Smooth muscle cell (in vitro differentiated cells): ENCODE measurements at regions not wholly inside any gene's neighbourhood (a gene's known extent, or its start where the extent isn't known, plus 50 kb on each side); places are given as distances from the start of the nearest gene placed in this dataset.

Experiments used
- DNase-seq: peaks from one replicate; lab custom pipeline; 2025; ENCODE audit not compliant: unreplicated experiment; lab: John Stamatoyannopoulos, UW
- H2AFZ ChIP-seq: fragments of 200-600 bp; sonication (generic); 2 replicates; pipeline ENCODE4 v1.6.0; 2016; ENCODE audit warnings: antibody characterized with exemption, low read depth, mild to moderate bottlenecking
- H3F3A ChIP-seq: fragments of 200-600 bp; sonication (generic); 2 replicates; pipeline ENCODE4 v1.6.0; 2017; ENCODE audit warnings: antibody characterized with exemption, low read depth
- H3K27ac ChIP-seq: fragments of 200-600 bp; sonication (generic); 2 replicates; pipeline ENCODE4 v1.5.1; 2016; ENCODE audit warnings: low read depth, mild to moderate bottlenecking
- H3K27me3 ChIP-seq: fragments of 200-600 bp; sonication (generic); 2 replicates; pipeline ENCODE4 v1.6.1; 2016; ENCODE audit warnings: low read depth, mild to moderate bottlenecking
- H3K36me3 ChIP-seq: fragments of 200-600 bp; sonication (generic); 2 replicates; pipeline ENCODE4 v1.5.1; 2016; ENCODE audit warnings: low read depth
- H3K4me1 ChIP-seq: fragments of 200-600 bp; sonication (generic); 2 replicates; pipeline ENCODE4 v1.5.1; 2016; ENCODE audit warnings: low read depth
- H3K4me2 ChIP-seq: fragments of 200-600 bp; sonication (generic); 2 replicates; pipeline ENCODE4 v1.6.0; 2016; ENCODE audit warnings: mild to moderate bottlenecking
- H3K4me3 ChIP-seq: fragments of 200-600 bp; sonication (generic); 2 replicates; pipeline ENCODE4 v1.5.1; 2016; ENCODE audit warnings: mild to moderate bottlenecking
- H3K79me2 ChIP-seq: fragments of 200-600 bp; sonication (generic); 2 replicates; pipeline ENCODE4 v1.6.0; 2016; ENCODE audit warnings: low read depth, mild to moderate bottlenecking
- H3K9ac ChIP-seq: fragments of 200-600 bp; sonication (generic); 2 replicates; pipeline ENCODE4 v1.6.0; 2016; ENCODE audit warnings: low read depth
- H3K9me3 ChIP-seq: fragments of 200-600 bp; sonication (generic); replicated peaks from 2 replicates; pipeline ENCODE4 v1.5.1; 2016; ENCODE audit warnings: low read depth
- H4K20me1 ChIP-seq: fragments of 200-600 bp; sonication (generic); 2 replicates; pipeline ENCODE4 v1.6.0; 2016; ENCODE audit warnings: low read depth
- CTCF ChIP-seq: fragments of 200-600 bp; sonication (generic); IDR thresholded peaks from 2 replicates; pipeline ENCODE4 v1.5.1; 2017; ENCODE audit warnings: borderline replicate concordance, mild to moderate bottlenecking, antibody characterized with exemption; ENCODE audit not compliant: insufficient read depth, poor library complexity, severe bottlenecking
- WGBS: methylation state at CpG from one replicate; pipeline ENCODE4 v1.1.7; 2016; ENCODE audit warnings: low lambda C conversion rate; 5-methylcytosine and 5-hydroxymethylcytosine counted together

- Histone ChIP-seq H3K27me3 (no peaks in the 10 kb centered on the region), H3K4me1 (no peaks in the 10 kb centered on the region), H4K20me1 (no peaks in the 10 kb centered on the region), H3K9ac (no peak overlapping the region), H3F3A (no peaks in the 10 kb centered on the region), H3K4me3 (no peak overlapping the region), H2AFZ (no peak overlapping the region), H3K79me2 (no peaks in the 10 kb centered on the region), H3K27ac (no peak overlapping the region), H3K9me3 (no peaks in the 10 kb centered on the region), H3K4me2 (no peak overlapping the region), H3K36me3 (no peaks in the 10 kb centered on the region)
- no peak for DNase-seq
- 85% methylated on average over 1 of the region's 1 CpG for WGBS
- no peak for TF ChIP-seq CTCF
Measured at GRCh38 chr2:145207884-145208283, 688.0 kb upstream of the ZEB2 start.

- H3K9me3 ChIP-seq = no peaks in the 10 kb centered on the region
- no peaks in the 10 kb centered on the region for H3F3A ChIP-seq
- no peak overlapping the region for H3K4me2 ChIP-seq
- no peaks in the 10 kb centered on the region for H3K79me2 ChIP-seq
- no peak overlapping the region for H2AFZ ChIP-seq
- no peaks in the 10 kb centered on the region for H3K36me3 ChIP-seq
- WGBS = 94% methylated on average over 4 of the region's 4 CpGs
- H3K4me3 ChIP-seq = no peak overlapping the region
- no peaks in the 10 kb centered on the region for H3K27me3 ChIP-seq
- no peaks in the 10 kb centered on the region for H4K20me1 ChIP-seq
- no peak overlapping the region for H3K27ac ChIP-seq
- no peak overlapping the region for H3K9ac ChIP-seq
- DNase-seq = no peak
- no peak for TF ChIP-seq CTCF
- no peaks in the 10 kb centered on the region for H3K4me1 ChIP-seq
Measured at GRCh38 chr2:145206496-145207281, 686.8 kb upstream of the ZEB2 start.

- H2AFZ ChIP-seq = no peak overlapping the region
- H3F3A ChIP-seq = no peaks in the 10 kb centered on the region
- no peaks in the 10 kb centered on the region for H4K20me1 ChIP-seq
- H3K27me3 ChIP-seq = no peaks in the 10 kb centered on the region
- WGBS = 100% methylated on average over 2 of the region's 2 CpGs
- TF ChIP-seq CTCF = no peak
- H3K27ac ChIP-seq = no peak overlapping the region
- H3K9me3 ChIP-seq = no peaks in the 10 kb centered on the region
- H3K4me1 ChIP-seq = no peaks in the 10 kb centered on the region
- no peak overlapping the region for H3K9ac ChIP-seq
- H3K4me3 ChIP-seq = no peak overlapping the region
- no peak overlapping the region for H3K4me2 ChIP-seq
- DNase-seq = no peak
- H3K36me3 ChIP-seq = no peaks in the 10 kb centered on the region
- no peaks in the 10 kb centered on the region for H3K79me2 ChIP-seq
Measured at GRCh38 chr2:145203891-145204290, 684.0 kb upstream of the ZEB2 start.
